Neural cell (in vitro differentiated cells): ENCODE measurements at regions not wholly inside any gene's neighbourhood (a gene's known extent, or its start where the extent isn't known, plus 50 kb on each side); places are given as distances from the start of the nearest gene placed in this dataset.

ENCODE experiments used
- H2AFZ ChIP-seq: fragments of 200-600, 300-800 bp; sonication (generic), shearing (Covaris generic); 2 replicates; pipeline ENCODE4 v1.6.0; 2014; ENCODE audit warnings: low read depth, mild to moderate bottlenecking, antibody characterized with exemption, low read length, moderate library complexity
- H3F3A ChIP-seq: fragments of 200-600 bp; shearing (Covaris generic); 2 replicates; pipeline ENCODE4 v1.6.1; 2016; ENCODE audit warnings: mild to moderate bottlenecking, moderate library complexity, mixed read lengths, antibody characterized with exemption, low read length; ENCODE audit not compliant: insufficient read depth, poor library complexity, severe bottlenecking
- H3K27ac ChIP-seq: fragments of 200-600, 300-800 bp; sonication (generic), shearing (Covaris generic); 2 replicates; pipeline ENCODE4 v1.5.1; 2014; ENCODE audit warnings: mild to moderate bottlenecking, low read length, moderate library complexity
- H3K27me3 ChIP-seq: fragments of 300-800, 200-600 bp; sonication (generic), shearing (Covaris generic); 2 replicates; pipeline ENCODE4 v1.6.0; 2014; ENCODE audit warnings: mild to moderate bottlenecking, low read depth, low read length, moderate library complexity; ENCODE audit not compliant: insufficient read depth
- H3K36me3 ChIP-seq: fragments of 300-800, 200-600 bp; sonication (generic), shearing (Covaris generic); 2 replicates; pipeline ENCODE4 v1.5.1; 2014; ENCODE audit warnings: mild to moderate bottlenecking, antibody characterized with exemption, low read length, moderate library complexity; ENCODE audit not compliant: insufficient read depth
- H3K4me2 ChIP-seq: fragments of 300-800, 200-600 bp; sonication (generic), shearing (Covaris generic); 2 replicates; pipeline ENCODE4 v1.6.0; 2014; ENCODE audit warnings: mild to moderate bottlenecking, low read length
- H3K4me3 ChIP-seq: fragments of 300-800, 200-600 bp; sonication (generic), shearing (Covaris generic); 2 replicates; pipeline ENCODE4 v1.5.1; 2014; ENCODE audit warnings: mild to moderate bottlenecking, low read length, moderate library complexity
- H3K79me2 ChIP-seq: fragments of 200-600 bp; shearing (Covaris generic); replicated peaks from 2 replicates; pipeline ENCODE4 v1.6.0; 2014; ENCODE audit warnings: mild to moderate bottlenecking, low read length, moderate library complexity; ENCODE audit not compliant: insufficient read depth
- H3K9ac ChIP-seq: fragments of 300-800, 200-600 bp; sonication (generic), shearing (Covaris generic); 2 replicates; pipeline ENCODE4 v1.6.1; 2016; ENCODE audit warnings: mild to moderate bottlenecking, low read length, mixed read lengths
- H3K9me2 ChIP-seq: fragments of 200-600 bp; shearing (Covaris generic); 2 replicates; pipeline ENCODE4 v1.6.1; 2016; ENCODE audit warnings: mild to moderate bottlenecking, low read length, mixed read lengths; ENCODE audit not compliant: insufficient read depth
- H3K9me3 ChIP-seq: fragments of 200-600, 300-800 bp; sonication (generic), shearing (Covaris generic); 2 replicates; pipeline ENCODE4 v1.6.1; 2016; ENCODE audit warnings: mild to moderate bottlenecking, mixed run types, low read length, moderate library complexity, mixed read lengths
- H4K20me1 ChIP-seq: fragments of 200-600 bp; shearing (Covaris generic); 2 replicates; pipeline ENCODE4 v1.6.1; 2016; ENCODE audit warnings: mild to moderate bottlenecking, mixed run types; ENCODE audit not compliant: insufficient read depth
- EP300 ChIP-seq: fragments of 450-650 bp; conservative IDR thresholded peaks from 2 replicates; pipeline ENCODE4 v1.6.1; 2014; ENCODE audit warnings: antibody characterized with exemption, mild to moderate bottlenecking, moderate library complexity; ENCODE audit not compliant: poor library complexity, severe bottlenecking
- EZH2 ChIP-seq: fragments of 200-600, 300-800 bp; shearing (Covaris generic), sonication (generic); IDR thresholded peaks from 2 replicates; pipeline ENCODE4 v1.6.1; 2014; ENCODE audit warnings: antibody characterized with exemption, low read length, borderline replicate concordance, mild to moderate bottlenecking; ENCODE audit not compliant: insufficient read depth, poor library complexity, severe bottlenecking
- MXI1 ChIP-seq: fragments of 450-650 bp; conservative IDR thresholded peaks from 2 replicates; pipeline ENCODE4 v1.6.1; 2014; ENCODE audit warnings: antibody characterized with exemption, mild to moderate bottlenecking; ENCODE audit not compliant: poor library complexity, severe bottlenecking
- POLR2AphosphoS5 ChIP-seq: IDR thresholded peaks from 2 replicates; pipeline ENCODE4 v1.6.1; 2012
- RAD21 ChIP-seq: fragments of 450-650 bp; conservative IDR thresholded peaks from 2 replicates; pipeline ENCODE4 v1.6.1; 2014; ENCODE audit warnings: antibody characterized with exemption, mild to moderate bottlenecking, moderate library complexity
- SMC3 ChIP-seq: fragments of 450-650 bp; conservative IDR thresholded peaks from 2 replicates; pipeline ENCODE4 v1.6.1; 2014; ENCODE audit warnings: antibody characterized with exemption, mild to moderate bottlenecking, moderate library complexity; ENCODE audit not compliant: poor library complexity
- TAF1 ChIP-seq: IDR thresholded peaks from 2 replicates; pipeline ENCODE4 v1.6.1; 2012; ENCODE audit warnings: low read depth
- TF ChIP-seq, protein P1 (sequence below): IDR thresholded peaks from 2 replicates; pipeline ENCODE4 v1.6.1; 2012; ENCODE audit warnings: borderline replicate concordance
- TF ChIP-seq, protein P2 (sequence below): fragments of 450-650 bp; IDR thresholded peaks from 2 replicates; pipeline ENCODE4 v1.5.1; 2014; ENCODE audit warnings: antibody characterized with exemption, mild to moderate bottlenecking, moderate library complexity; ENCODE audit not compliant: poor library complexity, severe bottlenecking

DNA sequence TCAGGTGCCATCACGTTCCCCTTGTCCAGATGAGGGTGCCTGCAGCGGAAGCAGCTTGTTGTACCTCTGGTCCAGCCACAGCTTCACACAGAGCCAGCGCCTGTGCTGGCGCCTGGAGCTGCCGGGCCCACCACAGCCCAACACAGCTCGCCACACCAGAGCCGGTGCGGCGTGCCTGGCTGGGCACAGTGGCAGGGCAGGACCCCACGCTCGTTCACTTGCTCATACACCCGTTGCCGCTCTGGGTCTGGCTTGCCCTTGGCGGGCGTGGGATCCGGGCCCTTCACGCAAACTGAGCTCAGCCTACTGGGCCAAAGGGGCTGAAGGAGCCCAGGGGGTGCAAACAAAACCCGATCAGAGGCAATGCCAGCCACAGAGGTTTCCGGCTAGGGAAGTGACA, 492.5 kb upstream of the MANEA start:
- no peak overlapping the region for H3K27ac ChIP-seq
- no peak overlapping the region for H2AFZ ChIP-seq
- H3K4me2 ChIP-seq = no peak overlapping the region
- H3K4me3 ChIP-seq = no peak overlapping the region
- H3K9ac ChIP-seq = no peak overlapping the region
- H3K9me2 ChIP-seq = no peaks in the 10 kb centered on the region
- H3K79me2 ChIP-seq = no peaks in the 10 kb centered on the region
- H3K36me3 ChIP-seq = no peaks in the 10 kb centered on the region
- no peaks in the 10 kb centered on the region for H3K27me3 ChIP-seq
- no peaks in the 10 kb centered on the region for H4K20me1 ChIP-seq
- no peaks in the 10 kb centered on the region for H3F3A ChIP-seq
- H3K9me3 ChIP-seq = no peaks in the 10 kb centered on the region
- TF ChIP-seq MXI1 (no peak), RAD21 (no peak), SMC3 (no peak), TAF1 (no peak), EP300 (no peak), POLR2AphosphoS5 (no peak), EZH2 (no peak)
- TF ChIP-seq, protein P1, sequence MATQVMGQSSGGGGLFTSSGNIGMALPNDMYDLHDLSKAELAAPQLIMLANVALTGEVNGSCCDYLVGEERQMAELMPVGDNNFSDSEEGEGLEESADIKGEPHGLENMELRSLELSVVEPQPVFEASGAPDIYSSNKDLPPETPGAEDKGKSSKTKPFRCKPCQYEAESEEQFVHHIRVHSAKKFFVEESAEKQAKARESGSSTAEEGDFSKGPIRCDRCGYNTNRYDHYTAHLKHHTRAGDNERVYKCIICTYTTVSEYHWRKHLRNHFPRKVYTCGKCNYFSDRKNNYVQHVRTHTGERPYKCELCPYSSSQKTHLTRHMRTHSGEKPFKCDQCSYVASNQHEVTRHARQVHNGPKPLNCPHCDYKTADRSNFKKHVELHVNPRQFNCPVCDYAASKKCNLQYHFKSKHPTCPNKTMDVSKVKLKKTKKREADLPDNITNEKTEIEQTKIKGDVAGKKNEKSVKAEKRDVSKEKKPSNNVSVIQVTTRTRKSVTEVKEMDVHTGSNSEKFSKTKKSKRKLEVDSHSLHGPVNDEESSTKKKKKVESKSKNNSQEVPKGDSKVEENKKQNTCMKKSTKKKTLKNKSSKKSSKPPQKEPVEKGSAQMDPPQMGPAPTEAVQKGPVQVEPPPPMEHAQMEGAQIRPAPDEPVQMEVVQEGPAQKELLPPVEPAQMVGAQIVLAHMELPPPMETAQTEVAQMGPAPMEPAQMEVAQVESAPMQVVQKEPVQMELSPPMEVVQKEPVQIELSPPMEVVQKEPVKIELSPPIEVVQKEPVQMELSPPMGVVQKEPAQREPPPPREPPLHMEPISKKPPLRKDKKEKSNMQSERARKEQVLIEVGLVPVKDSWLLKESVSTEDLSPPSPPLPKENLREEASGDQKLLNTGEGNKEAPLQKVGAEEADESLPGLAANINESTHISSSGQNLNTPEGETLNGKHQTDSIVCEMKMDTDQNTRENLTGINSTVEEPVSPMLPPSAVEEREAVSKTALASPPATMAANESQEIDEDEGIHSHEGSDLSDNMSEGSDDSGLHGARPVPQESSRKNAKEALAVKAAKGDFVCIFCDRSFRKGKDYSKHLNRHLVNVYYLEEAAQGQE = no peak

DNA sequence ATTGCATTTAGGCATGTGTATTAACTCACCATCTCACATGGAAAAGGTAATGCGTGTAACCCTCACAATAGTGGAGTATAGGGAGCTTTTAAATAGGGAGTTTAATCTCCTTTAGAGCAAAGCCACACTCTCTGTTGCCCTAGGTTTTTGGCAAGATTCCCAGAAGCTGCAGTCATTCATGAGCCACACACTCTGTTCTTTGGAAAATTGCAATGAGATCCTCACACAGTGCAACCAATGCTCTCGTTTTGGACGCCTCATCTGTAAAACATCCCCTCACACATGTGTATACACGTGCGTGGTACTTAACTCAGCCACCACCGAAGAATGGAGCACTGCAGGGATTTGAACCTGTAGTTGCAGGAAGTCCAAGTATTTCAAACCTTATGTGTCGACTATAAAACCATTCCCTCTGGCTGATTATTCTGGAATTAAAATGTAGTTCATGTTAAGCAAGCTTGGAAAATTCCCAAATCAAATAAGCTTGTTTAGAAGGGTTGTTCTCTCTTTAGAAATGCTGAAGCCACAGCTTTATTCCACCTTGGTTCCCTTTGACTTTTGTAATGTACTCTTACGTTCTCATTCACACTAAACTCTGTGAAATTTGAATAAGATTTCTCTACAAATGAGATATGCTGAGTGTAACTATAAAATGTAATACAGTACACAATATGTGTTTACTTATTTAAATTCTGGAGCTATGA, 489.8 kb upstream of the MANEA start:
- no peaks in the 10 kb centered on the region for H3K79me2 ChIP-seq
- H3K9ac ChIP-seq = no peak overlapping the region
- no peak for TF ChIP-seq RAD21
- TF ChIP-seq MXI1 = no peak
- TF ChIP-seq, protein P2, sequence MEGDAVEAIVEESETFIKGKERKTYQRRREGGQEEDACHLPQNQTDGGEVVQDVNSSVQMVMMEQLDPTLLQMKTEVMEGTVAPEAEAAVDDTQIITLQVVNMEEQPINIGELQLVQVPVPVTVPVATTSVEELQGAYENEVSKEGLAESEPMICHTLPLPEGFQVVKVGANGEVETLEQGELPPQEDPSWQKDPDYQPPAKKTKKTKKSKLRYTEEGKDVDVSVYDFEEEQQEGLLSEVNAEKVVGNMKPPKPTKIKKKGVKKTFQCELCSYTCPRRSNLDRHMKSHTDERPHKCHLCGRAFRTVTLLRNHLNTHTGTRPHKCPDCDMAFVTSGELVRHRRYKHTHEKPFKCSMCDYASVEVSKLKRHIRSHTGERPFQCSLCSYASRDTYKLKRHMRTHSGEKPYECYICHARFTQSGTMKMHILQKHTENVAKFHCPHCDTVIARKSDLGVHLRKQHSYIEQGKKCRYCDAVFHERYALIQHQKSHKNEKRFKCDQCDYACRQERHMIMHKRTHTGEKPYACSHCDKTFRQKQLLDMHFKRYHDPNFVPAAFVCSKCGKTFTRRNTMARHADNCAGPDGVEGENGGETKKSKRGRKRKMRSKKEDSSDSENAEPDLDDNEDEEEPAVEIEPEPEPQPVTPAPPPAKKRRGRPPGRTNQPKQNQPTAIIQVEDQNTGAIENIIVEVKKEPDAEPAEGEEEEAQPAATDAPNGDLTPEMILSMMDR = no peak
- no peak for TF ChIP-seq EZH2
- TF ChIP-seq POLR2AphosphoS5 = no peak
- no peak for TF ChIP-seq SMC3
- TF ChIP-seq EP300 = no peak
- TF ChIP-seq, protein P1 = no peak
- TF ChIP-seq TAF1 = no peak
- H3K4me3 ChIP-seq = no peak overlapping the region
- H3F3A ChIP-seq = no peaks in the 10 kb centered on the region
- H2AFZ ChIP-seq = no peak overlapping the region
- H3K36me3 ChIP-seq = no peaks in the 10 kb centered on the region
- no peaks in the 10 kb centered on the region for H3K9me2 ChIP-seq
- H4K20me1 ChIP-seq = no peaks in the 10 kb centered on the region
- H3K4me2 ChIP-seq = no peak overlapping the region
- no peaks in the 10 kb centered on the region for H3K9me3 ChIP-seq
- no peaks in the 10 kb centered on the region for H3K27me3 ChIP-seq
- no peak overlapping the region for H3K27ac ChIP-seq
